Heart left ventricle (tissue), 16 donors: ENCODE measurements at regions not wholly inside any gene's neighbourhood (a gene's known extent, or its start where the extent isn't known, plus 50 kb on each side); places are given as distances from the start of the nearest gene placed in this dataset.

ENCODE experiments used
- ATAC-seq, 4 donors: fragments of 200-7000 bp; cut with Tn5 transposase; one replicate each; pipeline ENCODE4 v1.9.1; 2020 to 2022; ENCODE audit warnings: moderate library complexity in 4 of 4, mild to moderate bottlenecking in 3 of 4, moderate number of reproducible peaks in 1 of 4
- DNase-seq, 5 donors: peaks; one replicate each; pipeline ENCODE4 v3.0.0-alpha.2; 2020
- H3K27ac ChIP-seq, 12 donors: fragments of 200-600 bp; sonication (generic) in 4 of 12; one replicate each; pipeline versions ENCODE4 v1.5.0 to v1.8.0; 2016 to 2022; ENCODE audit warnings: mild to moderate bottlenecking in 2 of 12
- H3K27me3 ChIP-seq, 9 donors: fragments of 200-600 bp; sonication (generic) in 2 of 9; one replicate each; pipeline versions ENCODE4 v1.5.1 to v1.8.0; 2016 to 2022; ENCODE audit warnings: mild to moderate bottlenecking in 3 of 9
- H3K36me3 ChIP-seq, 9 donors: fragments of 200-600 bp; sonication (generic) in 2 of 9; one replicate each; pipeline versions ENCODE4 v1.5.0 to v1.8.0; 2018 to 2022; ENCODE audit warnings: mild to moderate bottlenecking in 2 of 9
- H3K4me1 ChIP-seq, 12 donors: fragments of 200-600 bp; sonication (generic) in 4 of 12; one replicate each; pipeline versions ENCODE4 v1.5.0 to v1.8.0; 2016 to 2022; ENCODE audit warnings: mild to moderate bottlenecking in 3 of 12
- H3K4me3 ChIP-seq, 12 donors: fragments of 200-600 bp; sonication (generic) in 4 of 12; one replicate each; pipeline versions ENCODE4 v1.5.0 to v1.8.0; 2017 to 2022; ENCODE audit warnings: mild to moderate bottlenecking in 9 of 12, moderate library complexity in 4 of 12
- H3K9me3 ChIP-seq, 12 donors: fragments of 200-600 bp; sonication (generic) in 4 of 12; one replicate each; pipeline versions ENCODE4 v1.5.0 to v1.8.0; 2016 to 2022; ENCODE audit warnings: mild to moderate bottlenecking in 1 of 12
- CTCF ChIP-seq, 12 donors: fragments of 200-600 bp; sonication (generic) in 4 of 12; IDR thresholded peaks; one replicate each; pipeline versions ENCODE4 v1.5.0 to v1.8.0; 2018 to 2022; ENCODE audit warnings: antibody characterized with exemption in 12 of 12, mild to moderate bottlenecking in 5 of 12
- POLR2A ChIP-seq, 2 donors: fragments of 450-650 bp; IDR thresholded peaks; one replicate each; pipeline ENCODE4 v1.6.1; 2017; ENCODE audit warnings: antibody characterized with exemption in 2 of 2, mild to moderate bottlenecking in 2 of 2, moderate library complexity in 2 of 2
- WGBS, 4 donors: extraction: QIAGEN DNeasy Blood & Tissue Kit in 2 of 4; methylation state at CpG; one replicate each; pipeline versions ENCODE4 v1.1.5 to v1.1.7; 2013 to 2018; 5-methylcytosine and 5-hydroxymethylcytosine counted together
- intact Hi-C, 10 donors: fragments of 100-400 bp; cut with DNase I; formaldehyde crosslinking; loops; one replicate each; pipeline versions ENCODE4 v1.11.1 to v1.14.2; 2022
- donor health status: ischemic (EF 13 %, LVEDD 7.1; RV severe dilation, severe dysfunction).
- donor health status: healthy with polysubstance abuse.
- donor health status: DM: no; HTN: yes; CAD: no.
- donor health status: DM: no; HTN: no; CAD: no.
- donor health status: ischemic (EF 25% LVEDD 6.9; RV normal size, moderate dysfunction).
- donor health status: ischemic (EF 25% LVEDD 5.7; RV mildly dilated, moderate dysfunction).
- donor health status: healthy.
- donor health status: DM: yes; HTN: yes; CAD: no.
- donor health status: ischemic (EF 35%, LVEDD 5.7; RV mildly dilated, moderate dysfunction).
- donor health status: nonischemic (EF 11% LVEDD 7.7; RV severe dilation, severe dysfunction).
- donor health status: DM: yes; HTN: yes; CAD: no.
- donor health status: PGD.
- donor health status: ischemic (EF 29% LVEDD 5.4; RV normal size, mild dysfunction).
- donor health status: nonischemic (EF 23%, LVEDD 6.1; RV moderate dilation, normal function).

- intact Hi-C loops: no loop called here
- ATAC-seq: no peak
- TF ChIP-seq CTCF (IDR thresholded peaks at IDR 0.05) (no peak), POLR2A (IDR thresholded peaks at IDR 0.05) (no peak)
- Histone ChIP-seq H3K27ac (no peak overlapping the region), H3K9me3 (peaks cover 0 to 11% (median 0%) of the 10 kb centered on the region in 12 donors), H3K27me3 (no peaks in the 10 kb centered on the region), H3K36me3 (no peaks in the 10 kb centered on the region), H3K4me3 (no peak overlapping the region), H3K4me1 (peaks cover 0 to 7% (median 0%) of the 10 kb centered on the region in 12 donors)
- WGBS, 4 donors: 16 to 24% (median 18%) methylated on average over 1 of the region's 1 CpG
- no peak for DNase-seq
Observed at GRCh38 chr5:166959766-166960165, 1331.7 kb upstream of the WWC1 start.

- Histone ChIP-seq H3K27ac (no peak overlapping the region), H3K9me3 (peaks cover 0 to 11% (median 0%) of the 10 kb centered on the region in 12 donors), H3K4me1 (peaks cover 0 to 7% (median 0%) of the 10 kb centered on the region in 12 donors), H3K4me3 (no peak overlapping the region), H3K36me3 (no peaks in the 10 kb centered on the region), H3K27me3 (no peaks in the 10 kb centered on the region)
- ATAC-seq (no peak), DNase-seq (no peak)
- TF ChIP-seq CTCF (IDR thresholded peaks at IDR 0.05) (peak in 2 of 12 donors; percentile 9 to 12), POLR2A (IDR thresholded peaks at IDR 0.05) (no peak)
- 85 to 91% (median 89%) methylated on average over 5 of the region's 5 CpGs for WGBS, 4 donors
- intact Hi-C loops: no loop called here
Observed at GRCh38 chr5:166961028-166961427, 1330.4 kb upstream of the WWC1 start.

GRCh38 chr5:166961913-166962312, 1329.5 kb upstream of the WWC1 start:
- peaks cover 0 to 7% (median 0%) of the 10 kb centered on the region in 12 donors for H3K4me1 ChIP-seq
- peaks cover 0 to 11% (median 0%) of the 10 kb centered on the region in 12 donors for H3K9me3 ChIP-seq
- no peaks in the 10 kb centered on the region for H3K36me3 ChIP-seq
- WGBS, 4 donors: 15 to 17% (median 15%) methylated on average over 4 of the region's 4 CpGs
- no peaks in the 10 kb centered on the region for H3K27me3 ChIP-seq
- peak overlapping the region in 6 of 12 donors; percentile 40 to 67 (median 52) for H3K27ac ChIP-seq
- peak in 2 of 4 donors; percentile 13 to 45 for ATAC-seq
- TF ChIP-seq CTCF (IDR thresholded peaks at IDR 0.05) (no peak), POLR2A (IDR thresholded peaks at IDR 0.05) (no peak)
- no peak for DNase-seq
- H3K4me3 ChIP-seq: no peak overlapping the region
- intact Hi-C loops: no loop called here

GRCh38 chr5:166962461-166962860, 1329.0 kb upstream of the WWC1 start:
- whole genome bisulfite sequencing, 4 donors: 10 to 17% (median 13%) methylated on average over 8 of the region's 8 CpGs
- peak in 3 of 4 donors; percentile 42 to 89 (median 82) for ATAC-seq
- no peak overlapping the region for H3K4me3 ChIP-seq
- H3K27ac ChIP-seq: peak overlapping the region in 7 of 12 donors; percentile 29 to 67 (median 50)
- TF ChIP-seq POLR2A (IDR thresholded peaks at IDR 0.05): no peak
- no peak for TF ChIP-seq CTCF (IDR thresholded peaks at IDR 0.05)
- H3K9me3 ChIP-seq: peaks cover 0 to 11% (median 0%) of the 10 kb centered on the region in 12 donors
- H3K4me1 ChIP-seq: peaks cover 0 to 7% (median 0%) of the 10 kb centered on the region in 12 donors
- intact Hi-C loops: no loop called here
- no peaks in the 10 kb centered on the region for H3K36me3 ChIP-seq
- DNase-seq: peak in 3 of 5 donors; percentile 11 to 60 (median 20)
- no peaks in the 10 kb centered on the region for H3K27me3 ChIP-seq
